HG03460 (cell line): ENCODE measurements at regions not wholly inside any gene's neighbourhood (a gene's known extent, or its start where the extent isn't known, plus 50 kb on each side); places are given as distances from the start of the nearest gene placed in this dataset.

ENCODE experiments used
- ATAC-seq: cut with Tn5 transposase; IDR thresholded peaks from one replicate; pipeline ENCODE4 v1.9.1; 2021; ENCODE audit not compliant: unreplicated experiment

DNA sequence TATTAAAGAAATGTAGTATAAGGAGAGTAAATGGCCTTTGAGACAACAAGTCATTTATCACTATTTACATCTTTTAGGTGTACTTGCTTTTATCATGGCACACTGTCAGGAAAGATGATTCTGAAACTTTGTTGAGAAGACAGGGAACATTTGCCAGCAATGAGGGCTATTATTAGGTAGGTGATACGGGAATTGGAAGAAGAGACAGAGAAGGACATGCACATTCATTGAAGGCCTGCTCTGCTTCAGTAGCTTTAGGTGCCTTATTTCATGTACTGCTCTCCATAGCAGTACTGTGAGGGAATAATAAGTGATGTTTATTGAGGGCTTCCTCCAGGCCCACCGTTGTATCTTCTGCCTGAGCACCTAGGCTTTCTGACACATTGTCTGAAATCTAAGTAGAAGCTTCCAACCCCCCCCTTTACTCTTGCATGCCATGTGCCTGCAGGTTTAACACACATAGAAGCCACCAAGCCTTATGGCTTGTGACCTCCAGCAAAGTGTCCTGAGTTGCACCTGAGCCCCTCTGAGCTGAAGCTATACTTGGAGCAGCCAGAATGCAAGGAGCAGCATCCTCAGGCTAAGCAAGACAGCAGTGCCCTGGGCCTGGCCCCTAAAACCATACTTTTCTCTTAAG, 275.2 kb upstream of the VLDLR start:
- ATAC-seq: no peak

GRCh38 chr9:2351324-2351723, 270.3 kb upstream of the VLDLR start:
- no peak for ATAC-seq

DNA sequence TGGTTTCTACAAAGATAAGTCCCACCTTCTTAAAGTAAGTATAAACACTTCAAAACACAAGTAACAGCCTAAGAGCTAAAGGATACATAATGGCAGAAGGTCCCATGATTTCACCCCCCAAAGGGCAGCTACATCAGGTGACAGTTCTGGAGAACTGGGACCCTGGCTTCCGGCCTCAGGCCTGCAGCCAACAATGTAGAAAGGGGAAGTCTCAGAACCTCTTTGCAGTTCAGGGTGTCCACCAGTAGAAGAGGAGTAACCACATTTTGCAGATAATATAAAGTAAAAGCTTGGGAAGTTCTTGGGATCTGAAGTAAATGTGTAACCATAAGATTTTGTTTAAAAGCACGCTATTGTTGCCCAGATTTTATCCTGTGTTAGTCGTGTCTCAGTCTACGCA, 267.4 kb upstream of the VLDLR start:
- ATAC-seq: no peak

- no peak for ATAC-seq
Measured at GRCh38 chr9:2354856-2355696, 266.5 kb upstream of the VLDLR start.

GRCh38 chr9:2355697-2355983, 265.9 kb upstream of the VLDLR start:
- no peak for ATAC-seq

DNA sequence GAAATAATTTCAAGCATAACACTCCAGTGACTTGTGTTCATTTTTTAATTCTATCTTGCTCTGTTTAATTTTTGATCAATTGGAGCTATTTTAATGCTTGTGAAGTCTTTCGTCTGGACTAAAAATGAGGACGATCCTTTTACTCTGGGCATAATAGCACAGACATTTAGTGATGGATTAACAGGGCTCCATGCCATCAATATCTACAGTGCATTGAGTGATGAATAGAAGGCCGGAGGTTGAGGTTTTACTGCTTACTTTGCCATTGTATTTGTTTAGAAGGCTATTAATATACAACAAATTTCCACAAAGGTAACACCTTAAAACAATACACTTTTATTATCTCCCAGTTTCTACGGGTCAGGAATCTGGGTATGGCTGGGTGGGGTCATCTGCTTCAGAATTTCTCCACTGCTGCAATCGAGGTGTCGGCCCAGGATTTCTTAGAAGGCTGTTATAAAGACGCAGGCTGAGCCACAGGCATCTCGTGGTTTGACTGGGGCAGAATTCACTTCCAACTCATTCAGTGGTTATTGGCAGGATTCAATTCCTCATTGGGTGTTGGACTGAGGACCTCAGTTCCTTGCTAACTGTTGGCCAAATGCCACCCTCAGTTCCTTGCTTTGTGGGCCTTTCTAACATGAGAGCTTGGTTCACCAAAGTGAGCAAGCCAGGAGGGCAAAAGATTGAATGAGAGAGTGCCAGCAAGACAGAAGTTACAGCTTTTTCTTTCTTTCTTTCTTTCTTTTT, 265.4 kb upstream of the VLDLR start:
- ATAC-seq: no peak

DNA sequence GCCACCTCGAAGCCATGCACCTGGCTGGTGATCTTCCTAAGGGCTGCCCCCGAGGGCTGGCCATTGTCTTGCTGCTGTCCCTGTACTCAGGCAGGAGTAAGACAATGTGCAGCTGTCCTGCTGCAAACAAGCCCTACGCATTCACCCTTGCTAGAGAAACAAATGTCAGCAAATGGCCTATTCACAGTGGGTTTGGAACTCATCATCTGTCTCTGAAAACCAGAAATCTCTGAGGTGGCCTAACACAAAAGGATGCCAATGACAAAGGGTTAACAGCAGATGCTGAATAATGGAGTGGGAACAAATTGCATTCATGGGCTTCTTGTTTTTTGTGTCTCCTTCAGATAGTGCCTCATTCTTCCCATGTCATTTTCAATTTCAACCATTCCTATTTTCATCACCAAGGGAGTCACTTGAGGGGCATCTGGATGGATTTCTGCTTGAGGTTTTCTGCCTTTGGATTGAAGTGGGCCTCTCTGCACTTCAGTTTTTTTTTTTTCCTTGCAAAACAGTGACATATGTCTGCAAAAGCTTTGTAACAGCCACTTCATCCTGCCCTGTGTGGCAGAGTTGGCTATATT, 261.6 kb upstream of the VLDLR start:
- ATAC-seq: no peak

DNA sequence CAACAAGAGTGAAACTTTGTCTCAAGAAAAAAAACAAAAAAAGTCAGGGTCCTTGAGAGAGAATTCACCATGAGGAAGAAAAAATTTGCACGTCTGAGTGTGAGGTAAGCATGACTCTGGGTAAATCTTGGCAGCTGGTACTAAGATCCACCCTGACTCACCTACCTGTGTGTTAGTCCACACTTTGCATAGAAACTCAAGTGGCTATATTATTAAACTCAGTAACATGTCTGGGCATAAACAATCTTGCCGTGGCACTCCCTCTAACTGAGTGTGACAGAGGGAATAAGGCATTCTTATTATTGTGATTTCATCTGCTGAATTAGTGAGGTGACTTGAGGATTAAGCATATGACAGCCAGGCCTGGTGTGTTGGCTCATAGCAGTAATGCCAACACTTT, 259.4 kb upstream of the VLDLR start:
- no peak for ATAC-seq

DNA sequence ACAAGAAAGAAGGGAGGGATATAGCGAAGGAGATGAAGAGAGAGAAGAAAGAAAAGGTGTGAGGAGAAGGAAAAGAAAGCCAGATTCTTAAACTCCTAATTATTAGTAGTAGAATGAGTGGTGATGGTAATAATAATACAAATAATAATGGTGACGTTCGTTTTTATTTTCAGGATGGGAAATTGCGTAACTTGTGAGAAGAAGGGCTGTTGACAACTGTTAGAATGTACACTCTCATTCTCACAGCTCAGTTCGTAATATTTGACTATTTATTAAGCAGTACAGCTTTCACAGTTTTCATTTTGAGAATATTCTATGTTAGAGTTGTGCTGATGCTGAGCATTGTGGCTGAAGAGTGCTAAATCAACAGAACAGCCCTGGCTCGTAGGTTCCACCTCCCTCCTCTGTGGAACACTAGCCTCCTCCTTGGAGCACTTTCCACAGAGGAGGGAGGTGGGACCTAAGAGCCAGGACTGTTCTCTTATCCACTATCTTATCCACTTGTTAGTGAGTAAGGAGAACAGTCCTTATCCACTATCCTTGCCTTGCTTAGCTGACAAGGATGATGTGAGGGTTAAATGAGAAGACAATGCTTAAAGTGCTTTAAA, 258.3 kb upstream of the VLDLR start:
- ATAC-seq: no peak

- ATAC-seq: no peak
Measured at GRCh38 chr9:2363781-2364180, 257.8 kb upstream of the VLDLR start.

- no peak for ATAC-seq
Measured at GRCh38 chr9:2367970-2368369, 253.6 kb upstream of the VLDLR start.

GRCh38 chr9:2373648-2374047, 247.9 kb upstream of the VLDLR start:
- no peak for ATAC-seq

DNA sequence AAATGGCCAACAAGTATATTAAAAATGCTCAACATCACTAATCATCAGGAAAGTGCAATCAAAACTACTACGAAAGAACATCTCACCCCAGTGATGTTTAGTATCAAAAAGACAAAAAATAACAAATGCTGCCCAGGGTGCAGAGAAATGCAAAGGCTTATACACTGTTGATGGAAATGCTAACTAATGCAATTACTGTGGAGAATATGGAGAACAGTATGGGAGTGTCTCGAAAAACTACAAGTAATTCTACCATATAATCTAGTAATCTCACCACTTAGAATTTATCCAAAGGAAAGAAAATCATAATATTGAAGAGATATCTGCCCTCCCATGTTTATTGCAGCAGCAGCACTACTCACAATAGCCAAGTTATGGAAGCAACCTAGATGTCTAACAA, 246.5 kb upstream of the VLDLR start:
- ATAC-seq: no peak

DNA sequence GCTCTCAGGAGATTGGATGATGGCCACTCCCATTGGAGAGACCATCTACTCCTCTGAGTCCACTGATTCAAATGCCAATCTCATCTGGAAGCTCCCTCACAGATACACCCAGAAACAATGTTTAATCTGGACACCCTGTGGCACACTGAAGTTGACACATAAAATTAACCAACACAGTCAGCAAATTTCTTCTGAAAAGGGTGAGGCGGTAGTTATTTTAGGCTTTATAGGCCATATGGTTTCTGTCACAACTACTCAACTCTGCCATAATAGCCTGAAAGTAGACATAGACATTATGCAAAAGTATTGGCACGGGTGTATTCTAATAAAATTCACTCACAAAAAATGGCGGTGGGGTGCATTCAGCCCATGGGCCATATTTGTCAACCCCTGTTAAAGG, 244.5 kb upstream of the VLDLR start:
- no peak for ATAC-seq

- ATAC-seq: no peak
Measured at GRCh38 chr9:2377834-2378233, 243.8 kb upstream of the VLDLR start.

GRCh38 chr9:2378266-2378665, 243.3 kb upstream of the VLDLR start:
- no peak for ATAC-seq

DNA sequence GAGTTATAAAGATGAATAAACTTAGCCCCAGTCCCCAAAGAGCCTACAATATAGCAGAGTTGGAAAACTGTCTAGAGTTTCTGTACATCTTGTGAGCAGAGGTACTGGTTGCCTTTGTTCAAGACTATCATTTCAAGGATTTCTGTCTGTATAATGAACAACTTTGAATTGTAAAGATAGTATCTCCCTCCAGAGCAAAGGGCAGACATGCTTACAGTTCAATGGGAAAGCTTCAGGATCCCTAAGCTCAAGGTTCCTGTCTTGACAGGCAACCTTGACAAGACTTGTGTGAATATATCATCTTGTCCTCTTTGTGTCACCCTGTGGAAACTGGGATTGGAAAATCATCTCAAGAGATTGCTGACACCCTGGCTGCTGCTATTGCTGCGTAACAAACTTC, 242.8 kb upstream of the VLDLR start:
- ATAC-seq: no peak

DNA sequence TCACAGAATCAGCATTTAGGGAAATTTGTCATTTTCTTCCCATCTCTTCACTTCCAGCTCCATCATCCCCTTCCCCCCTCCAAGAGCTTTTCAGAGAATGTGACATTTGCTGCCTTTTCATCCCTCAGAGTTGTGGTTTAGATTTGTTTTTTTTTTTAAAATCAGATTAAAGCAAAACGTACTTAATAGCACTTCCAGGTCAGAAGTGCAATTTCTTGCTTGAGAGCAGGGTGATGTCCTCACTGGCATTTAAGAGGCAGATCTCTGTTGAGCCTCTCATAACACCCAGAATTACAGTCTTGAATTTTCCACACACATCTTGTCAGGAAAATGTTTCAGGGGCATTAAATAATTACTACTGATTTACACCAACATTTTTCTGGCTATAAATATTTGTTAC, 236.8 kb upstream of the VLDLR start:
- no peak for ATAC-seq

- ATAC-seq: no peak
Measured at GRCh38 chr9:2385746-2386145, 235.8 kb upstream of the VLDLR start.

- no peak for ATAC-seq
Measured at GRCh38 chr9:2386566-2386965, 235.0 kb upstream of the VLDLR start.

DNA sequence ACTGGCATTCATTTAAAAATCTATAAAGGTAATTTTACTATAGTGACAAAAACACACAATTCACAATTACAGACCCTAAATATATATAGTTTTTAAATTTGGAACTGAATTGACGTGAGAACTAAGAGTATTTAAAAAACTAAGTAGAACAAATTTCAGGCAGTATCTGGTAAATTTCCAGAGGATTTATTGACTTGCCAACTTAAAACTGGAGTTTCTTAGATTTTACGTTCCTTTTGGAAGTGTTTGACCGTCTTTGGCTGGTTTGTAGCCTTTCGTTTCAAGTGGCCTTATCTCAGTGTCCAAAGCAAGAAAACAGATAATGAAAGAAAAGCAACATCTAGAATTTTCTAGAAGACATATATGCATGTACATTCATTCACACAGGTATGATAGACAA, 234.4 kb upstream of the VLDLR start:
- ATAC-seq: no peak
